ENCODE measurements at regions not wholly inside any gene's neighbourhood (a gene's known extent, or its start where the extent isn't known, plus 50 kb on each side); places are given as distances from the start of the nearest gene placed in this dataset.

DNA sequence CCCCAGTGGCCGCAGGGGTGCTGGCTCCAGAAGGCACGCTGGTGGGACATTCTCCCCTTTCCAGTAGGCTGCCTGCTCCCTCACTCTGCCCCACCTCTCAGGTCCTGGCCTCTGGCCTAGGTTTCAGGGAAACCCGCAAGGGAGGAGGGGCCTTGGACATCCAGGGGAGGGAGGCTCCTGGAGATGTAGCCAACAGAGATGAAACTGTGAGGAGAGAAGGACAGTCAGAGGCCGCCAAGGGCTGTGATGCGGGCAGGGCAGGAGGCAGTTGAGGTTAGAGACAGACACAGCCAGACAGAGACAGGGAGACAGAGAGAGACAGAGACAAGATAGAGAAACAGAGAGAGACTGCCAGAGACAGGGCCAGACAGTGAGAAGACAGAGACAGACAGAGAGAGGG lies 127.7 kb downstream of the UQCRFS1 start:
- H3K4me3 ChIP-seq (ENCODE audit: control insufficient read depth, low read depth, low read length) = no peak overlapping the region
- TF ChIP-seq, protein P1, sequence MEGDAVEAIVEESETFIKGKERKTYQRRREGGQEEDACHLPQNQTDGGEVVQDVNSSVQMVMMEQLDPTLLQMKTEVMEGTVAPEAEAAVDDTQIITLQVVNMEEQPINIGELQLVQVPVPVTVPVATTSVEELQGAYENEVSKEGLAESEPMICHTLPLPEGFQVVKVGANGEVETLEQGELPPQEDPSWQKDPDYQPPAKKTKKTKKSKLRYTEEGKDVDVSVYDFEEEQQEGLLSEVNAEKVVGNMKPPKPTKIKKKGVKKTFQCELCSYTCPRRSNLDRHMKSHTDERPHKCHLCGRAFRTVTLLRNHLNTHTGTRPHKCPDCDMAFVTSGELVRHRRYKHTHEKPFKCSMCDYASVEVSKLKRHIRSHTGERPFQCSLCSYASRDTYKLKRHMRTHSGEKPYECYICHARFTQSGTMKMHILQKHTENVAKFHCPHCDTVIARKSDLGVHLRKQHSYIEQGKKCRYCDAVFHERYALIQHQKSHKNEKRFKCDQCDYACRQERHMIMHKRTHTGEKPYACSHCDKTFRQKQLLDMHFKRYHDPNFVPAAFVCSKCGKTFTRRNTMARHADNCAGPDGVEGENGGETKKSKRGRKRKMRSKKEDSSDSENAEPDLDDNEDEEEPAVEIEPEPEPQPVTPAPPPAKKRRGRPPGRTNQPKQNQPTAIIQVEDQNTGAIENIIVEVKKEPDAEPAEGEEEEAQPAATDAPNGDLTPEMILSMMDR (IDR thresholded peaks at IDR 0.05; ENCODE audit: control insufficient read depth, insufficient read depth, low read depth, low read length, missing control alignments) = no peak
- no peak for DNase-seq (ENCODE audit: low read depth)

DNA sequence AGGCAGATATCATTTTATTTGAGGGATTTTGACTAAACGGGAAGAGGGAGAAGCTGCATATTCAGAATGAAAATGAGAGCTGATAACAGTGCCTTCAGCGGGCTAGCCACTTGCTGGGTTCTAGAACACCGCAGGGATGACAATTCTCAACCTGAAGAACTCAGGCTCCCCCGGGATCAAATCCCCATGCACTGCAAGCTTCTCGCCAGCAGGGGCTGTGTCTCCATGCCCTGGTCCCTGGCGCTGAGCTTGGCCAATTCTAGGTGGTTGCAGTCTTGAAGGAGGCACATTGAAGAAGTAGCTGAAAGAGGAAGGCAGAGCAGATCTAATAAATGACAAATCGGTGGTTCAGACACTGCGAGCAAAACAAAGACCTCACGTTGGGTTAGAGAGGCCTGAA lies 128.7 kb downstream of the UQCRFS1 start:
- peak; percentile 4 for DNase-seq (ENCODE audit: low read depth)
- H3K4me3 ChIP-seq (ENCODE audit: control insufficient read depth, low read depth, low read length) = no peak overlapping the region
- TF ChIP-seq, protein P1 (IDR thresholded peaks at IDR 0.05; ENCODE audit: control insufficient read depth, insufficient read depth, low read depth, low read length, missing control alignments) = peak; percentile 70

DNA sequence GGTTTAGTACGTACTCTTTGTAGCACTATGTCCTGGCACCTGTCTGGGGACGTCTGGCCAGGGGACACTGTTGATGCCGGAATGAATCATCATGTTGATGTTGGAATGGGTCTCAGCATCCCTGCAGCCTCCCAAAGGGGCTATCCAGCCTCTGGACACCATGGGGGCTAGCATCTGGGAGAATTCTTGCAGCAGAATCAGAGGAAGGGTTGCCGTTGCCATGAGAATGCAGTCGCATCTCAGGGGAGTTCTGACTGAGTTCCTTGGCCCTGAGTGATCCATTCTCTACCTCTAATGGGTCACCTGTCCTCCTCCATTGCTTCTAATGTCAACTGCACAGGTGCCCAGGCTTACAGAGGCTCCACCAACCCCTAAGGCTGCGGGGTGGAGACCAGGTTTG lies 129.1 kb downstream of the UQCRFS1 start:
- DNase-seq (ENCODE audit: low read depth) = no peak
- no peak overlapping the region for H3K4me3 ChIP-seq (ENCODE audit: control insufficient read depth, low read depth, low read length)
- TF ChIP-seq, protein P1 (IDR thresholded peaks at IDR 0.05; ENCODE audit: control insufficient read depth, insufficient read depth, low read depth, low read length, missing control alignments) = no peak

DNA sequence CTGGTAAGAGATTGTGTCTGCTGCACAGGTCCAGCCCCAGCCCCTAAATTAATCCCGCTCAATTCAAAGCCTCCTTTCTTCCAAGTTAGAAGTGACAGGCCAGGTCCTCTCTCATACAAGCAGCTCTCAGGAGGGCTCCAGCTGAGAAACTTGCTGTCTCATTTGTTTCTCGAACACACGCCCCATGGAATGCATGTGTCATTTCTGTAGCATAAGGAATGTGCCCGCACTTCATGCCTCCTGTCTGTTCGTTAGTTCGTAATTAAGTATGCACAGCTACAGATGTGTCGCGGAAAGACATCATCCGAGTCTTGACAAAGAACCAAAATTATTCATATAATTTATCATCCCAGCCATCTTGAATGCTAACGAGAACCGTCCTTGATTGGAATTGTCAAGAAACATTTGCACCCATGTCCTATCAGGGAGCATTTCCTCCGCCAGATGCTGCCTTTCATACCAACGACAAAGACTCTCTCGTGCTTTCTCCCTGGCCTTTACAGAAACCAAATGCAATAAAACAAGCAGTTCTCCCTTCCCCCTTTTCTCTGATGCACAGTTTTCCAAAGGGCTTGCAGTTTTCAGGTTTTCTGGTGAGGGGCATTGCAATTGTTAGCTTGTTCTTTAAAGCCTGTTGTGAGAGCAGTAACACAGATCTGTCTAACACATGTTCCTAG lies 133.5 kb downstream of the UQCRFS1 start:
- DNase-seq (ENCODE audit: low read depth) = no peak
- H3K4me3 ChIP-seq (ENCODE audit: control insufficient read depth, low read depth, low read length) = no peak overlapping the region
- TF ChIP-seq, protein P1 (IDR thresholded peaks at IDR 0.05; ENCODE audit: control insufficient read depth, insufficient read depth, low read depth, low read length, missing control alignments) = no peak

DNA sequence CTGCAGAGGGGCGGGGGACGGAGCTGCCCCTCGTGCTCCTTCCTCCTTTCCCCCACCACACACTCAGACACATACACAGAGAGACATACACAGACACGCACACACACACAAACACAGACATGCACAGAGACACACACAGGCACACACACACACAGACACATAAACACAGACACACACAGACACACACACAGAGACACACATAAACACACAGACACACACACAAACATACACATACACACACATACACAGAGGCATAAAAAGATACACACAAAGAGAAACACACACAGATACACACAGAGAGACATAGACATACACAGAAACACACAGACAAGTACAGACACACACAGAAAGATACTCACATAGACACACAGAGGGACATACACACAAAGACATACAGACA lies 136.0 kb downstream of the UQCRFS1 start:
- no peak overlapping the region for H3K4me3 ChIP-seq (ENCODE audit: control insufficient read depth, low read depth, low read length)
- DNase-seq (ENCODE audit: low read depth) = no peak
- TF ChIP-seq, protein P1 (IDR thresholded peaks at IDR 0.05; ENCODE audit: control insufficient read depth, insufficient read depth, low read depth, low read length, missing control alignments) = no peak

DNA sequence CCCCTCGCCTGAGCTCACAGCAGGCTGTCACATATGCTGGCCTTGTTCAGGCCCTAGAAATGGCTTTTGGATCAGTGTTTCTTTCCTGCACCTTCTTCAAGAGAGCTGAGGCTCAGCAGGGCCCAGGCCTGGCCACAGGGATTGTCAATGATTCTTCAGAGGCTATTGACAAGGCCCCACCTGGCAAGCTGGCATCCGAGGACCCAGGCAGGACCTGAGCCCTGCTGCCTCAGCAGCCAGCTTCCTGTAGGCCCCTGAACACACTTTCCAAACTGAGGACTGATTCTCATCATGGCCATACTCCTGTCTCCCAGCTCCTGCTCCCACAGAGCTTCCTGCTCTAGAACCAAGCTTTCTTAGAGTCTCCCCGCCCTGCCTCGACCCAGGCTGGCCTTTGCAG lies 136.8 kb downstream of the UQCRFS1 start:
- H3K4me3 ChIP-seq (ENCODE audit: control insufficient read depth, low read depth, low read length) = no peak overlapping the region
- TF ChIP-seq, protein P1 (IDR thresholded peaks at IDR 0.05; ENCODE audit: control insufficient read depth, insufficient read depth, low read depth, low read length, missing control alignments) = no peak
- no peak for DNase-seq (ENCODE audit: low read depth)
